MM.1S (cell line): ENCODE measurements at regions not wholly inside any gene's neighbourhood (a gene's known extent, or its start where the extent isn't known, plus 50 kb on each side); places are given as distances from the start of the nearest gene placed in this dataset.

ENCODE experiments used
- DNase-seq: peaks from one replicate; pipeline ENCODE4 v3.0.0-alpha.2; 2015
- H2AFZ ChIP-seq: fragments of 300-600 bp; sonication (generic); 2 replicates; pipeline ENCODE4 v1.6.0; 2016; ENCODE audit warnings: antibody characterized with exemption, low read length
- H3F3A ChIP-seq: fragments of 300-600 bp; sonication (generic); 2 replicates; pipeline ENCODE4 v1.6.1; 2016; ENCODE audit warnings: mild to moderate bottlenecking, antibody characterized with exemption, low read length, moderate library complexity, mixed read lengths; ENCODE audit not compliant: insufficient read depth
- H3K27ac ChIP-seq: fragments of 300-600 bp; sonication (generic); 2 replicates; pipeline ENCODE4 v1.5.1; 2016; ENCODE audit warnings: mild to moderate bottlenecking, low read length
- H3K27me3 ChIP-seq: fragments of 300-600 bp; sonication (generic); replicated peaks from 2 replicates; pipeline ENCODE4 v1.6.0; 2016; ENCODE audit warnings: low read length; ENCODE audit not compliant: insufficient read depth
- H3K36me3 ChIP-seq: fragments of 300-600 bp; sonication (generic); replicated peaks from 2 replicates; pipeline ENCODE4 v1.6.1; 2016; ENCODE audit warnings: mild to moderate bottlenecking, low read length, mixed read lengths; ENCODE audit not compliant: insufficient read depth
- H3K4me1 ChIP-seq: fragments of 300-600 bp; sonication (generic); 2 replicates; pipeline ENCODE4 v1.6.1; 2016; ENCODE audit warnings: low read length, mixed read lengths
- H3K4me2 ChIP-seq: fragments of 300-600 bp; sonication (generic); 2 replicates; pipeline ENCODE4 v1.6.0; 2016; ENCODE audit warnings: low read depth, low read length
- H3K4me3 ChIP-seq: fragments of 300-600 bp; sonication (generic); 2 replicates; pipeline ENCODE4 v1.5.1; 2016; ENCODE audit warnings: low read length, mixed read lengths
- H3K79me2 ChIP-seq: fragments of 300-600 bp; sonication (generic); 2 replicates; pipeline ENCODE4 v1.6.1; 2016; ENCODE audit warnings: mixed run types, low read length, mixed read lengths
- H3K9ac ChIP-seq: fragments of 300-600 bp; sonication (generic); 2 replicates; pipeline ENCODE4 v1.6.1; 2016; ENCODE audit warnings: low read length, mixed read lengths
- H3K9me2 ChIP-seq: fragments of 300-600 bp; sonication (generic); replicated peaks from 2 replicates; pipeline ENCODE4 v1.6.1; 2016; ENCODE audit warnings: mild to moderate bottlenecking, low read length, mixed read lengths; ENCODE audit not compliant: insufficient read depth
- H3K9me3 ChIP-seq: fragments of 300-600 bp; sonication (generic); replicated peaks from 2 replicates; pipeline ENCODE4 v1.6.1; 2016; ENCODE audit warnings: mild to moderate bottlenecking, low read length, mixed read lengths; ENCODE audit not compliant: insufficient read depth
- H4K20me1 ChIP-seq: fragments of 300-600 bp; sonication (generic); 2 replicates; pipeline ENCODE4 v1.6.1; 2016; ENCODE audit warnings: mild to moderate bottlenecking, low read length, moderate library complexity, mixed read lengths; ENCODE audit not compliant: insufficient read depth
- EZH2 ChIP-seq: fragments of 300-600 bp; sonication (generic); optimal IDR thresholded peaks from 2 replicates; pipeline ENCODE3; 2017; ENCODE audit warnings: low read depth, mild to moderate bottlenecking, antibody characterized with exemption, low read length, mixed read lengths
- EZH2phosphoT487 ChIP-seq: fragments of 300-600 bp; sonication (generic); IDR thresholded peaks from 2 replicates; pipeline ENCODE4 v1.6.1; 2018; ENCODE audit warnings: antibody characterized with exemption, low read length
- TF ChIP-seq, protein P1 (sequence below): fragments of 300-600 bp; sonication (generic); IDR thresholded peaks from 2 replicates; pipeline ENCODE4 v1.5.1; 2016; ENCODE audit warnings: antibody characterized with exemption, low read length, mixed read lengths

- Histone ChIP-seq H2AFZ (no peak overlapping the region), H3K4me1 (no peaks in the 10 kb centered on the region), H3K36me3 (no peaks in the 10 kb centered on the region), H4K20me1 (no peaks in the 10 kb centered on the region), H3K9me3 (no peaks in the 10 kb centered on the region), H3K4me3 (no peak overlapping the region), H3K79me2 (no peaks in the 10 kb centered on the region), H3F3A (no peaks in the 10 kb centered on the region), H3K9me2 (no peaks in the 10 kb centered on the region), H3K27me3 (no peaks in the 10 kb centered on the region), H3K27ac (no peak overlapping the region), H3K4me2 (no peak overlapping the region), H3K9ac (no peak overlapping the region)
- TF ChIP-seq EZH2 (no peak), EZH2phosphoT487 (no peak)
- TF ChIP-seq, protein P1, sequence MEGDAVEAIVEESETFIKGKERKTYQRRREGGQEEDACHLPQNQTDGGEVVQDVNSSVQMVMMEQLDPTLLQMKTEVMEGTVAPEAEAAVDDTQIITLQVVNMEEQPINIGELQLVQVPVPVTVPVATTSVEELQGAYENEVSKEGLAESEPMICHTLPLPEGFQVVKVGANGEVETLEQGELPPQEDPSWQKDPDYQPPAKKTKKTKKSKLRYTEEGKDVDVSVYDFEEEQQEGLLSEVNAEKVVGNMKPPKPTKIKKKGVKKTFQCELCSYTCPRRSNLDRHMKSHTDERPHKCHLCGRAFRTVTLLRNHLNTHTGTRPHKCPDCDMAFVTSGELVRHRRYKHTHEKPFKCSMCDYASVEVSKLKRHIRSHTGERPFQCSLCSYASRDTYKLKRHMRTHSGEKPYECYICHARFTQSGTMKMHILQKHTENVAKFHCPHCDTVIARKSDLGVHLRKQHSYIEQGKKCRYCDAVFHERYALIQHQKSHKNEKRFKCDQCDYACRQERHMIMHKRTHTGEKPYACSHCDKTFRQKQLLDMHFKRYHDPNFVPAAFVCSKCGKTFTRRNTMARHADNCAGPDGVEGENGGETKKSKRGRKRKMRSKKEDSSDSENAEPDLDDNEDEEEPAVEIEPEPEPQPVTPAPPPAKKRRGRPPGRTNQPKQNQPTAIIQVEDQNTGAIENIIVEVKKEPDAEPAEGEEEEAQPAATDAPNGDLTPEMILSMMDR = no peak
- DNase-seq = no peak
Observed at GRCh38 chr10:128657548-128657947, 531.3 kb upstream of the MKI67 start.

GRCh38 chr10:128660726-128661125 lies 534.5 kb upstream of the MKI67 start:
- Histone ChIP-seq H4K20me1 (no peaks in the 10 kb centered on the region), H3K27ac (no peak overlapping the region), H3K36me3 (no peaks in the 10 kb centered on the region), H3K4me1 (no peaks in the 10 kb centered on the region), H3K4me2 (no peak overlapping the region), H3K27me3 (no peaks in the 10 kb centered on the region), H3K9ac (no peak overlapping the region), H2AFZ (no peak overlapping the region), H3K9me3 (no peaks in the 10 kb centered on the region; the same call in 1 of the 2 replicates), H3K9me2 (no peaks in the 10 kb centered on the region), H3K79me2 (no peaks in the 10 kb centered on the region), H3F3A (no peaks in the 10 kb centered on the region), H3K4me3 (no peak overlapping the region)
- no peak for TF ChIP-seq EZH2
- TF ChIP-seq EZH2phosphoT487 = no peak
- TF ChIP-seq, protein P1 = no peak
- no peak for DNase-seq

- no peak for DNase-seq
- Histone ChIP-seq H3K9me3 (no peaks in the 10 kb centered on the region; the same call in 1 of the 2 replicates), H3K79me2 (no peaks in the 10 kb centered on the region), H3K36me3 (no peaks in the 10 kb centered on the region), H3F3A (no peaks in the 10 kb centered on the region), H3K4me3 (no peak overlapping the region), H3K27me3 (no peaks in the 10 kb centered on the region), H3K4me1 (no peaks in the 10 kb centered on the region), H3K9ac (no peak overlapping the region), H2AFZ (no peak overlapping the region), H4K20me1 (no peaks in the 10 kb centered on the region), H3K4me2 (no peak overlapping the region), H3K9me2 (no peaks in the 10 kb centered on the region), H3K27ac (no peak overlapping the region)
- TF ChIP-seq EZH2phosphoT487 (no peak), EZH2 (no peak)
- TF ChIP-seq, protein P1 = no peak
Observed at GRCh38 chr10:128661404-128662197, 535.4 kb upstream of the MKI67 start.
